ENCODE measurements at regions not wholly inside any gene's neighbourhood (a gene's known extent, or its start where the extent isn't known, plus 50 kb on each side); places are given as distances from the start of the nearest gene placed in this dataset.

GRCh38 chr11:59266491-59266890, 53.8 kb upstream of the MPEG1 start:
- 69% methylated on average over 4 of the region's 4 CpGs for WGBS (ENCODE audit: low lambda C conversion rate, missing lambda C conversion rate)
- no peaks in the 10 kb centered on the region for H3K9me2 ChIP-seq (replicated peaks; ENCODE audit: insufficient read depth)
- no peaks in the 10 kb centered on the region for H3K9me3 ChIP-seq (ENCODE audit: low read depth)
- no peaks in the 10 kb centered on the region for H3K79me2 ChIP-seq
- no peaks in the 10 kb centered on the region for H4K20me1 ChIP-seq (ENCODE audit: insufficient read depth, poor library complexity, severe bottlenecking)
- TF ChIP-seq EZH2 (IDR thresholded peaks at IDR 0.05; ENCODE audit: borderline replicate concordance) (no peak), CTCF (IDR thresholded peaks at IDR 0.05; ENCODE audit: poor library complexity) (no peak), EZH2phosphoT487 (IDR thresholded peaks at IDR 0.05; ENCODE audit: low read depth, severe bottlenecking, unreplicated experiment) (no peak)
- no peaks in the 10 kb centered on the region for H3K36me3 ChIP-seq (replicated peaks; ENCODE audit: insufficient read depth, low read depth)
- no peak for DNase-seq (ENCODE audit: low spot score)
- H3K4me3 ChIP-seq = no peak overlapping the region
- H2AFZ ChIP-seq = no peak overlapping the region
- no peak overlapping the region for H3K27ac ChIP-seq
- H3K27me3 ChIP-seq = no peaks in the 10 kb centered on the region
- no peaks in the 10 kb centered on the region for H3K4me1 ChIP-seq (ENCODE audit: insufficient read depth)
- H3K4me2 ChIP-seq = no peak overlapping the region

- TF ChIP-seq CTCF (IDR thresholded peaks at IDR 0.05; ENCODE audit: poor library complexity) (no peak), EZH2 (IDR thresholded peaks at IDR 0.05; ENCODE audit: borderline replicate concordance) (no peak), EZH2phosphoT487 (IDR thresholded peaks at IDR 0.05; ENCODE audit: low read depth, severe bottlenecking, unreplicated experiment) (no peak)
- H3K79me2 ChIP-seq = no peaks in the 10 kb centered on the region
- H3K27ac ChIP-seq = no peak overlapping the region
- no peaks in the 10 kb centered on the region for H3K9me2 ChIP-seq (replicated peaks; ENCODE audit: insufficient read depth)
- H3K4me3 ChIP-seq = no peak overlapping the region
- no peaks in the 10 kb centered on the region for H3K27me3 ChIP-seq
- no peak overlapping the region for H2AFZ ChIP-seq
- no peak overlapping the region for H3K4me2 ChIP-seq
- H3K36me3 ChIP-seq (replicated peaks; ENCODE audit: insufficient read depth, low read depth) = no peaks in the 10 kb centered on the region
- no peaks in the 10 kb centered on the region for H3K4me1 ChIP-seq (ENCODE audit: insufficient read depth)
- H4K20me1 ChIP-seq (ENCODE audit: insufficient read depth, poor library complexity, severe bottlenecking) = no peaks in the 10 kb centered on the region
- no peak for DNase-seq (ENCODE audit: low spot score)
- WGBS (ENCODE audit: low lambda C conversion rate, missing lambda C conversion rate) = 89% methylated on average over 1 of the region's 1 CpG
- no peaks in the 10 kb centered on the region for H3K9me3 ChIP-seq (ENCODE audit: low read depth)
These were observed 53.0 kb upstream of the MPEG1 start for GRCh38 chr11:59265735-59266134.

GRCh38 chr11:59264736-59265135, 52.0 kb upstream of the MPEG1 start:
- Histone ChIP-seq H3K79me2 (no peaks in the 10 kb centered on the region), H3K4me2 (no peak overlapping the region), H3K9me3 (ENCODE audit: low read depth) (no peaks in the 10 kb centered on the region), H2AFZ (no peak overlapping the region), H3K27me3 (no peaks in the 10 kb centered on the region), H3K27ac (no peak overlapping the region), H3K4me3 (no peak overlapping the region), H3K36me3 (replicated peaks; ENCODE audit: insufficient read depth, low read depth) (no peaks in the 10 kb centered on the region), H3K4me1 (ENCODE audit: insufficient read depth) (no peaks in the 10 kb centered on the region), H4K20me1 (ENCODE audit: insufficient read depth, poor library complexity, severe bottlenecking) (no peaks in the 10 kb centered on the region), H3K9me2 (replicated peaks; ENCODE audit: insufficient read depth) (no peaks in the 10 kb centered on the region)
- TF ChIP-seq CTCF (IDR thresholded peaks at IDR 0.05; ENCODE audit: poor library complexity) = no peak
- TF ChIP-seq EZH2 (IDR thresholded peaks at IDR 0.05; ENCODE audit: borderline replicate concordance) = no peak
- TF ChIP-seq EZH2phosphoT487 (IDR thresholded peaks at IDR 0.05; ENCODE audit: low read depth, severe bottlenecking, unreplicated experiment) = no peak
- 87% methylated on average over 8 of the region's 8 CpGs for whole genome bisulfite sequencing (ENCODE audit: low lambda C conversion rate, missing lambda C conversion rate)
- no peak for DNase-seq (ENCODE audit: low spot score)
